ENCODE measurements at regions not wholly inside any gene's neighbourhood (a gene's known extent, or its start where the extent isn't known, plus 50 kb on each side); places are given as distances from the start of the nearest gene placed in this dataset.

DNA sequence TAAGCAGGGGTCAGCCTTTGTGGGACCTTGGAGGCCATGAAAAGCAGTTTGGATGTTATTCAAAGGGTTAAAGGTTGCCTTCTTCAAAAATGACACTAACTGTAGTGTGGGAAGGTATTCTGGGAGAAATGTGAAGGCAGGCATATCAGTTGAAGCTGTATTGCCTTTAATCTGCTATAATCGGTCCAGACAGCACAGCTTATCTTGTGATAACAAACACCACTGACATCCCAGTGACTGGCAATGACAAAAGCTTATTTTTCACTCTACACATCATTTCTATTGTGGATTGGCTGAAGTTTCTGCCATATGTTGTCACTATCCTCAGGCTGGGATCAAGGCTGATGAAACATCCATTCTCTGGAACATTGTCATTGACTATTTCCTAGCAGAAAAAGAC lies 1149.2 kb downstream of the GRM8 start:
- H3K9me3 ChIP-seq (ENCODE audit: control insufficient read depth, low read depth, low read length): no peaks in the 10 kb centered on the region
- H3K4me2 ChIP-seq (ENCODE audit: control insufficient read depth, extremely low read depth, insufficient read depth, low read depth, low read length): no peak overlapping the region
- H2AFZ ChIP-seq (ENCODE audit: control insufficient read depth, low read length): no peak overlapping the region
- H3K36me3 ChIP-seq (ENCODE audit: control insufficient read depth in 2 of 2, extremely low read depth in 1 of 2, insufficient read depth in 2 of 2, low read length in 2 of 2): no peaks in the 10 kb centered on the region
- DNase-seq (ENCODE audit: low read depth, low spot score) (no peak), FAIRE-seq (no peak)
- no peaks in the 10 kb centered on the region for H3K79me2 ChIP-seq (ENCODE audit: control insufficient read depth, insufficient read depth, low read length)
- no peaks in the 10 kb centered on the region for H4K20me1 ChIP-seq (ENCODE audit: control insufficient read depth, extremely low read depth, insufficient read depth, low read length)
- H3K27me3 ChIP-seq (ENCODE audit: control insufficient read depth, extremely low read depth, insufficient read depth, low read length): no peaks in the 10 kb centered on the region
- H3K9ac ChIP-seq (ENCODE audit: control insufficient read depth, extremely low read depth, insufficient read depth, low read length): no peak overlapping the region
- dilution Hi-C loops (cut with MboI; ENCODE audit: extremely low pct_ligation_motif_present, low sequenced_read_pairs): no loop called here
- no peaks in the 10 kb centered on the region for H3K9me1 ChIP-seq (ENCODE audit: control insufficient read depth, extremely low read depth, insufficient read depth, low read length)
- H3K27ac ChIP-seq (ENCODE audit: control insufficient read depth, insufficient read depth, low read length): no peak overlapping the region
- H3K4me3 ChIP-seq (ENCODE audit: control insufficient read depth in 2 of 3, extremely low read depth in 1 of 3, insufficient read depth in 2 of 3, low read depth in 1 of 3, low read length in 3 of 3): no peak overlapping the region
- TF ChIP-seq EZH2 (IDR thresholded peaks at IDR 0.05; ENCODE audit: low read length): no peak
- no peaks in the 10 kb centered on the region for H3K4me1 ChIP-seq (ENCODE audit: control insufficient read depth, extremely low read depth, insufficient read depth, low read length)

DNA sequence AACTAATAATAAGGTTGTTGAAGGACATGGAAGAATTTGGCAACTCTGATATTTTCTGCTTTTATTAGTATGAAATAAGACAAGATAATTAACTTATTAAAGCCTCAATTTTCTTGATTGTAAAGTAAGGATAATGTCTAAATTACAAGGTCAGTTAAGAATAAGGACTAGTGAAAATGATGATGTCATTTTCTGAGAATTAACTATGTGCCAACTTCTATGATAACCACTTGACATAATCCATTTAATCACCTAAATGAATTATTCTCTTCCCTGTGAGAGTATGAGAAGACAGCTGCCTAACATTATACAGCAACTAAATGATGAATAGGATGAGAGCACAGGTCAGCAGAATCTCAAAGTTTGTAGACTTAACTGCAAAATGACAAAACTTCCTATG lies 1153.4 kb upstream of the POT1 start:
- Histone ChIP-seq H3K27me3 (ENCODE audit: control insufficient read depth, extremely low read depth, insufficient read depth, low read length) (no peaks in the 10 kb centered on the region), H3K9me1 (ENCODE audit: control insufficient read depth, extremely low read depth, insufficient read depth, low read length) (no peaks in the 10 kb centered on the region), H3K9me3 (ENCODE audit: control insufficient read depth, low read depth, low read length) (no peaks in the 10 kb centered on the region), H2AFZ (ENCODE audit: control insufficient read depth, low read length) (no peak overlapping the region), H3K4me2 (ENCODE audit: control insufficient read depth, extremely low read depth, insufficient read depth, low read depth, low read length) (no peak overlapping the region), H3K79me2 (ENCODE audit: control insufficient read depth, insufficient read depth, low read length) (no peaks in the 10 kb centered on the region), H3K9ac (ENCODE audit: control insufficient read depth, extremely low read depth, insufficient read depth, low read length) (no peak overlapping the region), H3K4me3 (ENCODE audit: control insufficient read depth in 2 of 3, extremely low read depth in 1 of 3, insufficient read depth in 2 of 3, low read depth in 1 of 3, low read length in 3 of 3) (no peak overlapping the region), H3K36me3 (ENCODE audit: control insufficient read depth in 2 of 2, extremely low read depth in 1 of 2, insufficient read depth in 2 of 2, low read length in 2 of 2) (no peaks in the 10 kb centered on the region), H3K27ac (ENCODE audit: control insufficient read depth, insufficient read depth, low read length) (no peak overlapping the region), H3K4me1 (ENCODE audit: control insufficient read depth, extremely low read depth, insufficient read depth, low read length) (no peaks in the 10 kb centered on the region), H4K20me1 (ENCODE audit: control insufficient read depth, extremely low read depth, insufficient read depth, low read length) (no peaks in the 10 kb centered on the region)
- FAIRE-seq (no peak), DNase-seq (ENCODE audit: low read depth, low spot score) (no peak)
- no peak for TF ChIP-seq EZH2 (IDR thresholded peaks at IDR 0.05; ENCODE audit: low read length)
- TF ChIP-seq, protein P1, sequence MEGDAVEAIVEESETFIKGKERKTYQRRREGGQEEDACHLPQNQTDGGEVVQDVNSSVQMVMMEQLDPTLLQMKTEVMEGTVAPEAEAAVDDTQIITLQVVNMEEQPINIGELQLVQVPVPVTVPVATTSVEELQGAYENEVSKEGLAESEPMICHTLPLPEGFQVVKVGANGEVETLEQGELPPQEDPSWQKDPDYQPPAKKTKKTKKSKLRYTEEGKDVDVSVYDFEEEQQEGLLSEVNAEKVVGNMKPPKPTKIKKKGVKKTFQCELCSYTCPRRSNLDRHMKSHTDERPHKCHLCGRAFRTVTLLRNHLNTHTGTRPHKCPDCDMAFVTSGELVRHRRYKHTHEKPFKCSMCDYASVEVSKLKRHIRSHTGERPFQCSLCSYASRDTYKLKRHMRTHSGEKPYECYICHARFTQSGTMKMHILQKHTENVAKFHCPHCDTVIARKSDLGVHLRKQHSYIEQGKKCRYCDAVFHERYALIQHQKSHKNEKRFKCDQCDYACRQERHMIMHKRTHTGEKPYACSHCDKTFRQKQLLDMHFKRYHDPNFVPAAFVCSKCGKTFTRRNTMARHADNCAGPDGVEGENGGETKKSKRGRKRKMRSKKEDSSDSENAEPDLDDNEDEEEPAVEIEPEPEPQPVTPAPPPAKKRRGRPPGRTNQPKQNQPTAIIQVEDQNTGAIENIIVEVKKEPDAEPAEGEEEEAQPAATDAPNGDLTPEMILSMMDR (optimal IDR thresholded peaks at IDR 0.05 in 1 of 3, IDR thresholded peaks at IDR 0.05 in 1 of 3, conservative IDR thresholded peaks at IDR 0.05 in 1 of 3; ENCODE audit: extremely low read depth in 1 of 3, insufficient read depth in 2 of 3, low read length in 3 of 3): no peak
- dilution Hi-C loops (cut with MboI; ENCODE audit: extremely low pct_ligation_motif_present, low sequenced_read_pairs): no loop called here

DNA sequence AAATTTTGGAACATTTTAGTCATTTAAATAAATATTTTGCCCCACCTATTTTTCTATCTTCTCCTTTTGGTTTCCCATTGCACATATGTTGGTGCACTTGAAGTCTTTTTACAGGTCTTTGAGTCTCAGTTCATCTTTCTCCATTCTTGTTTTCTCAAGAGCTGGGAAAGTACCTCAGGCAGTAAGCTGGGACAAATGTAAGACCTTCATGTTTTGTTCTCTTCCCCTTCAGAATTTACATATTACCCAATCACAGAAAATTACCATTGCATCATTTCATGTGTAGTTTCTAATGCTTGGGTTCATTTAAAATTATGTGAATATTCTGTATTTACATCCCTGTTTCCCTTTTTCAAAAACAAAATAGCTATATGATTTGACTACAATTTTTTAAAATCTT lies 1150.0 kb upstream of the POT1 start:
- DNase-seq (ENCODE audit: low read depth, low spot score): no peak
- TF ChIP-seq, protein P1 (optimal IDR thresholded peaks at IDR 0.05 in 1 of 3, IDR thresholded peaks at IDR 0.05 in 1 of 3, conservative IDR thresholded peaks at IDR 0.05 in 1 of 3; ENCODE audit: extremely low read depth in 1 of 3, insufficient read depth in 2 of 3, low read length in 3 of 3): no peak
- no peak for TF ChIP-seq EZH2 (IDR thresholded peaks at IDR 0.05; ENCODE audit: low read length)
- Histone ChIP-seq H3K4me2 (ENCODE audit: control insufficient read depth, extremely low read depth, insufficient read depth, low read depth, low read length) (no peak overlapping the region), H3K27ac (ENCODE audit: control insufficient read depth, insufficient read depth, low read length) (no peak overlapping the region), H2AFZ (ENCODE audit: control insufficient read depth, low read length) (no peak overlapping the region), H3K4me1 (ENCODE audit: control insufficient read depth, extremely low read depth, insufficient read depth, low read length) (no peaks in the 10 kb centered on the region), H3K27me3 (ENCODE audit: control insufficient read depth, extremely low read depth, insufficient read depth, low read length) (no peaks in the 10 kb centered on the region), H3K79me2 (ENCODE audit: control insufficient read depth, insufficient read depth, low read length) (no peaks in the 10 kb centered on the region), H3K36me3 (ENCODE audit: control insufficient read depth in 2 of 2, extremely low read depth in 1 of 2, insufficient read depth in 2 of 2, low read length in 2 of 2) (no peaks in the 10 kb centered on the region), H3K9ac (ENCODE audit: control insufficient read depth, extremely low read depth, insufficient read depth, low read length) (no peak overlapping the region), H4K20me1 (ENCODE audit: control insufficient read depth, extremely low read depth, insufficient read depth, low read length) (no peaks in the 10 kb centered on the region), H3K4me3 (ENCODE audit: control insufficient read depth in 2 of 3, extremely low read depth in 1 of 3, insufficient read depth in 2 of 3, low read depth in 1 of 3, low read length in 3 of 3) (no peak overlapping the region), H3K9me1 (ENCODE audit: control insufficient read depth, extremely low read depth, insufficient read depth, low read length) (no peaks in the 10 kb centered on the region), H3K9me3 (ENCODE audit: control insufficient read depth, low read depth, low read length) (no peaks in the 10 kb centered on the region)
- no peak for FAIRE-seq
- dilution Hi-C loops (cut with MboI; ENCODE audit: extremely low pct_ligation_motif_present, low sequenced_read_pairs): no loop called here

Data from keratinocyte (primary cell).